GM12892 (cell line): ENCODE measurements at regions not wholly inside any gene's neighbourhood (a gene's known extent, or its start where the extent isn't known, plus 50 kb on each side); places are given as distances from the start of the nearest gene placed in this dataset.

ENCODE experiments used
- DNase-seq: peaks from one replicate; pipeline ENCODE4 v3.0.0; 2011; ENCODE audit not compliant: insufficient read length
- FAIRE-seq: peaks from 2 replicates; lab custom pipeline; 2011; peaks lifted over from hg19 to GRCh38; lab: Jason Lieb, UNC
- POLR2A ChIP-seq: IDR thresholded peaks from 2 replicates; pipeline ENCODE4 v1.6.1; 2011; ENCODE audit warnings: low read depth, low read length, control low read depth
- POLR2AphosphoS5 ChIP-seq: IDR thresholded peaks from 2 replicates; pipeline ENCODE4 v1.6.1; 2011; ENCODE audit warnings: low read depth, low read length, control low read depth
- TAF1 ChIP-seq: IDR thresholded peaks from 2 replicates; pipeline ENCODE4 v1.6.1; 2011; ENCODE audit warnings: low read depth, mild to moderate bottlenecking, control low read depth, low read length, borderline replicate concordance

GRCh38 chr5:28451483-28451882 lies 1413.1 kb upstream of the CDH9 start:
- FAIRE-seq = no peak
- no peak for DNase-seq
- TF ChIP-seq POLR2AphosphoS5 = no peak
- TF ChIP-seq POLR2A = no peak
- no peak for TF ChIP-seq TAF1

DNA sequence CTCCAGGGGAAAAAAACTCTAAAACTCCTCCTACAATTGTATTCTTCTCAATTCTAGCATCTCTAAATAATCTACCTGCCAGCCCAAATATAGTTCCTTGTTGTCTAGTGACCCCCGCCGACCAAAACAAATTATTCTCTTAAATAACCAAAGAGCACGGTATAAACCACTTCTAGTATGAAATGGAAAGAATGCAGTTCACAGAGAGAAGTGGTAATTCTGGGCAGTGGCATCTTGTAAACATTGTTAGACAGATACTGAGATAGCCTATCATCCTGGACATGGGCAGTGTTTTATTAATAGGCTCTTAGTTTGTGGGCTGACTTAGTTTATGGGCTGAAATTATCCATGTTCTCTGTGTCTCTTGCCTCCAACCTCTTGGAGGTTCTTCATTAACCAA lies 1412.6 kb upstream of the CDH9 start:
- TF ChIP-seq TAF1 = no peak
- TF ChIP-seq POLR2A = no peak
- no peak for TF ChIP-seq POLR2AphosphoS5
- DNase-seq (no peak), FAIRE-seq (no peak)

GRCh38 chr5:28448791-28449190 lies 1410.4 kb upstream of the CDH9 start:
- TF ChIP-seq TAF1 (no peak), POLR2A (no peak), POLR2AphosphoS5 (no peak)
- DNase-seq (no peak), FAIRE-seq (no peak)

- FAIRE-seq (no peak), DNase-seq (no peak)
- no peak for TF ChIP-seq POLR2A
- TF ChIP-seq POLR2AphosphoS5 = no peak
- TF ChIP-seq TAF1 = no peak
These were observed 1392.3 kb upstream of the CDH9 start for GRCh38 chr5:28430565-28431178.

GRCh38 chr5:28421141-28421540 lies 1382.8 kb upstream of the CDH9 start:
- no peak for FAIRE-seq
- no peak for DNase-seq
- no peak for TF ChIP-seq TAF1
- no peak for TF ChIP-seq POLR2AphosphoS5
- no peak for TF ChIP-seq POLR2A

GRCh38 chr5:28415791-28416443 lies 1377.5 kb upstream of the CDH9 start:
- no peak for DNase-seq
- FAIRE-seq = no peak
- TF ChIP-seq POLR2A (no peak), TAF1 (no peak), POLR2AphosphoS5 (no peak)

- no peak for FAIRE-seq
- TF ChIP-seq TAF1 (no peak), POLR2A (no peak), POLR2AphosphoS5 (no peak)
- DNase-seq = no peak
These were observed 1376.2 kb upstream of the CDH9 start for GRCh38 chr5:28414619-28415018.

GRCh38 chr5:28408651-28409050 lies 1370.3 kb upstream of the CDH9 start:
- DNase-seq (no peak), FAIRE-seq (no peak)
- TF ChIP-seq POLR2A (no peak), TAF1 (no peak), POLR2AphosphoS5 (no peak)

- DNase-seq = no peak
- FAIRE-seq = no peak
- TF ChIP-seq POLR2A (no peak), TAF1 (no peak), POLR2AphosphoS5 (no peak)
These were observed 1369.8 kb upstream of the CDH9 start for GRCh38 chr5:28408186-28408585.

DNA sequence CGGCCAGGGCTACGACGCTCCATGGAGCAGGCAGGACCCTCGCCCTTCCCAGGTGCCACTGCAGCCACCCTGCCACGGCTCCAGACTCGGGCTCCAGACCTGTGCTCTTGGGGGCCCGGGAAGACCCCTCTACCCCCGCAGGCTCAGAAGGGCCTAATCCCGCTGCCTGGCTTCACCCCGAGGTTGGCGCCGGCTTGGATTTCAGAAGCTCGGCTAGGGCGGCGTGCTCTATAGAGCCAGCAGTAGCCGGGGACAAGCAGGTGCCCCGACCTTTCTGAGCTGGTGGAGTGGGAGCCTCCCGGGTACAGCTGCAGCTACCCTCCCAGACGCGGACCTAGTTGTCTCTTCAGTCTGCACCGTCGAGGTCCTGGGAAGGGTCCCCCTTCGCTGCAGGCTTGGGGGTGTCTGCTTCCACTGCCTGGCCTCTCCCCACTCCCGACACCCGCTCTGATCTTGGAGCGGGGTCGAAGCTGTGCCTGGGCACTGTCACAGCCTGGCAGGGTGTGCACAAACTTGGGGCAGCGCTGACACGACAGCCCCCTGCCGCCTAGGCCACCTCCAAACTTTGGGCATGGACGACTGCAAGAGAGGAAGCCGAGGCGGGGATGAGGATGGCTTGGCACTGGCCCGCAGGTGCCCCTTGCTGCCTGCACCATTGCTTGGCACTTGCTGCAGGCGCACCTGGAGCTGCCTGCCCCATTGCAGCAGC lies 1366.1 kb upstream of the CDH9 start:
- TF ChIP-seq TAF1 (no peak), POLR2A (no peak)
- DNase-seq (no peak), FAIRE-seq (no peak)

- DNase-seq = no peak
- no peak for FAIRE-seq
- TF ChIP-seq POLR2A (no peak), POLR2AphosphoS5 (no peak), TAF1 (no peak)
These were observed 1365.5 kb upstream of the CDH9 start for GRCh38 chr5:28403846-28404245.

GRCh38 chr5:28402590-28403301 lies 1364.4 kb upstream of the CDH9 start:
- DNase-seq (no peak), FAIRE-seq (no peak)
- TF ChIP-seq TAF1 (no peak), POLR2AphosphoS5 (no peak)

DNA sequence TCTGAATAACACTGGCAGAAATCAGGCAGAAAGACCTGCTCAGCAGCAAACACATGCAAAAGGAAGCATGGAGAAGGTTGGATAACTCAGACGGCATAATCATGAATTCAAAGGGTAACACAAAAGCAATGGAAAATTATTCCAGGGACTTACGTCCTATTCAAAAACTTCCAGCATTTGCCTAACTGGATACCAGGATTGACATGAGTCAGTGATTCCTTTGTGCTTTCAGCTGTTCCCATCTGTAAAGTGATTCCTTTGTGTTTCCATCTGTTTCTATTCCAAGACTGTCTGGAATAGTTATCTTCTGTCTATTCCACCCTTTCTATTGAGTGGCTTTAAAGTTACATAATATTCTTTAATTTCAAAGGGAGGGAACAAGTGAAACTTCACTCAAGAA lies 1361.7 kb upstream of the CDH9 start:
- FAIRE-seq (no peak), DNase-seq (no peak)
- no peak for TF ChIP-seq POLR2AphosphoS5
- TF ChIP-seq TAF1 = no peak
- no peak for TF ChIP-seq POLR2A
